ENCODE measurements at regions not wholly inside any gene's neighbourhood (a gene's known extent, or its start where the extent isn't known, plus 50 kb on each side); places are given as distances from the start of the nearest gene placed in this dataset.
A peak's percentile ranks its signal among the peaks of the same experiment; 100 is the strongest.

DNA sequence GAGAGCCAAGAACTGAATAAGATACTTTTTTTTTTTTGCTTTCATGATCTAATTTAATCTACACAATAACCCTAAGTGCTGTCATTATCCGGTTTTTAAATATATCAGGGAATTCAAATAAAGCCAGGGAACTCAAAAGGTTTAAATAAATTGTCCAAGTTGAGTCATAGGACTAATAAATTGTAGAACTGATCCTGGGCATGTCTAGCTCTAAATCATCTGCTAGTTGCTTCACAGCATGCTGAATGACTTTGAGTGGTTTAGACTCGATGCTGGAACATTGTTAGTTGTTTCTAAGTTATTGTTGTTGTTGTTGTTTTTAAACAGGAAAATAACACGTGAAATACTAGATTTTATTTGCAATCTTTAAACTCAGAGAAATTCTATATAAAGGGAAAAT lies 147.2 kb upstream of the HNMT start:
- intact Hi-C loops (cut with DNase I), result no loop called here

DNA sequence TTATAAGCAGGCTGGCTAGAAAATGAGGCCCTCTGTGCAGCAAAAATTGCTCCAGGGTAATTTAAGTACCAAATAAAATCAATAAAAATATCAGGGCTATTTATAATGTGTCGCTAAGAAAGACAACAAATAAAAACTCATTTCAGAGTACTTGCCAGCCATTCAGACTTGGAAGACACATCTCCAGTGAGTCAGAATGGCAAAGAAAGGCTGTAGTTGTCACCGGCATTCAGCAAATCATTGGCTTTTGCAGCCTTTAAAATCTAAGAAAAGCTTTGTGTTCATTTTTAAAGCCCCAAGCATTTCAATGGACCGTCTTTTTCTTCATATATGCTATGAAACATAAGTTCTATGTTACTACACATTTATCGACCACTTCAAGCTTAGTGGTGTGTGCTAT lies 141.1 kb upstream of the HNMT start:
- intact Hi-C loops (cut with DNase I), result no loop called here
- no peak for DNase-seq
- ATAC-seq, result no peak

More for the DNA sequence above, 147.2 kb upstream of the HNMT start:
- DNase-seq (no peak), ATAC-seq (no peak)

DNA sequence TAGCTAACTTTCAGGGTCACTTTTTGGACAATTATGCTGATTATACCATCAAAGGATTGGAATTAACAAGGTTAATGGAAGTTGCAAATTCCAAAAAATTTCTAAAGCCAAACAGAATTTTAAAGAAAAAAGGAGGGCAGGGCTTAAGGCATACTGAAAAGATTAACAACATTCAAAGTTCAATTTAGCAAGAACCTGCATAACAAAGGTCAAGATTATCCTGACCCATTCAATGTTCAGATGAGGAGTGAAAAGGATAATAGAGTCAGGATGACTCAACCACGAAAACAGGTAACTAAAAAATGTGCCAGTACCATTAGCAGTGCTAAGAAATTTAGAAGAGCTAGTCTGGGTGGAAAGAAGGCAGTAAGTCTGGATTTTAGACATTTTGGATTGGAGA lies 139.8 kb upstream of the HNMT start:
- intact Hi-C loops (cut with DNase I), result no loop called here
- ATAC-seq (no peak), DNase-seq (no peak)

DNA sequence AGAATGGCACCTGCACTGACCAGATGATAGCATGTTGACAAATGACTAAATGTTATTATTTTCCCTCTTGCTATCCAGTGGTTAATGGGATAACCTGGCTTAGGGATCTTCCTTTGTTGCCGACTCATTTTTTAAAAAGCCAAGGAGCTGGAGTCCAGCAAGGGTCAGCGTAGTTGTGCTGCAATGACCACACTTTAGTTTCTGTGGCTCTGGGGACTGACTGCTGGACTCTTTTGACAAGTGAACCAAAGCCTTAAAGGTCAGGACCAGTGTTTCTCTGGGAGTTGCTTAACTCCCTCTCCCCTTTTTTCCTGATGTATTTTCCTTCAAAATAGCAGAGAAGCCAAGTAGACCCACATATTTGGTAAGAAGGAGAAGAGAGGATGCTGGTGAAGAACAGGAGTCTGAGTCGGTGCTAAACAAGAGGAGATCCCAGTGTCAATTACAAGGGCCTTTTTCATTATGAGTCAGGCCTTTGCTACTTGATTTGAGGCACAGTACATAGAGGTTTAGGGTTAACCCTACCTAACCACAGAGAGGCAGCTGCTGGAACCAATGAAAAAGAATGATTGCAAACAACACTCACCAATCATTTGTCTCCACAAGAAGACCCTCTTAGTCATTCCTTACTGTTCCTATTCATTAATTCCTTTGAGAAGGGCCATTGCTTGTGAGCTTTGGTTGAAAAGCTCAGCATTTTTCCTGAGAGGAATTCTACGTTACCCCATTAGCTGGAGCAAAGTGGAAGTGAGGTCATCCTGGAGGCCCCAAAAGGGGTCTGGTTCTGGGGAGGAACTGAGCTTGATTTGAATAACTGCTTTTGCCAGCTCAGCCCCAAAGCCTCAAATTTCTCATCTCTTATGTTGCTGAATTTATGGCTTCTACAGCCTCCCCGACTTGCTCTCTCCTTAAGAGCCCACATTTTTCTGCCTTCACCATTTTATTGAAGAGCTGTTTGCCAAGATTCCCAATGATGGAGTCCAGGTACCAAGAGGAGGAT lies 137.6 kb upstream of the HNMT start:
- DNase-seq (no peak), ATAC-seq (no peak)
- intact Hi-C loops (cut with DNase I), result no loop called here

DNA sequence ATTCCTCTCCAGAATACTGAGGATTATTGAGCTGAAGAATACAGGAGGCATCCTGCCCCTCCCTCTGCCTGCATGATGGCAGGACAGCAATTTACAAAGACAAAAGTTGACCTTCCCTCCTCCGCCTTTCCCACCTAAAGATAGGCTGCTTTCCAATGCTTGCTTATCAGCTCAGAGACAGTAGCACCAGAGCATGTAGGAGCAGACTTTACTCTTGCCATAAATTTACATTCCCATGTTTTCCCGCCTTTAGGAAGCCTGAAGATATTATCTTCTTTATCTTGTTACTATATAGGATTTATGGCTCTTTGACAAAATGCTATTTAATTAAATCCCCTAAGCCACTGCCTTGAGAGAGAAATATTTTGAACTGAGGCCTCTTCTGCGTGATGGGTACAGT lies 135.6 kb upstream of the HNMT start:
- DNase-seq (no peak), ATAC-seq (no peak)
- intact Hi-C loops (cut with DNase I), result no loop called here

DNA sequence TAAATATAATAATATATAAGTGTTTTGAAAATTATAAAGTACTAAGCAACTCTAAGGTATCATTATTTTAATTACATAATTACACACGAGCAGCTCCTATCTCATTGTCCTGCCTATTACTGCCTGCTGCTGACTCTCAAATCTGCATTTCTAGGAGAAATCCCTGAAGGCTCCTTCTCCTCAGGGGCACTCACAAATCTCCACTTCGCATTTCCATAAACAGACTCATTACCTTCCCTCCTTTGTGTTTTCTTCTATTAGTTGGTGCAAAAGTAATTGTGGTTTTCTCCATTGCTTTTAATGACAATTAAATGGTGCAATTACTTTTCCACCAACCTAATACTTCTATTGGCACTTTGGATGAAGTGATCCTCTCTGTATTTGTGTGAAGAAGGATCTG lies 135.0 kb upstream of the HNMT start:
- no peak for DNase-seq
- intact Hi-C loops (cut with DNase I), result no loop called here
- ATAC-seq, result no peak

DNA sequence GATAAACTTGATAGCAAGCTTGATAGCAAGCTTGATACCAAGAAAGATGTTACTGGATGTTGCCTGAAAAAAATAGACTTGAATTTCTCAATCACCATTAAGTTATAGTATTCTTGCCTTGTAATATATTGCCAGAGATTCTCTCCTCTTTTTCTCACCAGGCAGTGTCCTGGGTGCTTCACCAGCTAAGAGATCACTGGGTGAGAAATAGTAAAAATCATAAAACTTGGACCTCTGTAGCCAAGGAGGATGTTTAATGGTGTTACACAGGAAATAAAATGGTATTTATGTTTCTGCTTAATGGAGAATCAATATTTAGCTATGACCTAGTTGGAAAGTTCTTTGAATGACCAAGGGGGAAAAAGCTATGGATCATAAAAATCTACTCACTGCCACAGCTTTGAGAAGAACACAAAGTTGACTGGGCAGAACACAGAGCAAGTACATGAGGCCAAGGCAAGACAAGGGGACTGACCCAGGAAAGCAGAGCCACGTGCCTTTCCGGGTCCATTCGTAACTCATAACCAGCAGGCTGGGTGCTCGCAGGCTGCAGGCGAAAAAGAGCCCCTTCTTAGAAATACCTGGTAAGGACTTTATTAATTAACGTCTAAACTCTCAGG lies 129.4 kb upstream of the HNMT start:
- intact Hi-C loops (cut with DNase I), result loop anchor here (5.0 to 10.0 kb wide), 3 partner anchors 903 to 1413 kb away; no protein-coding TSS in a partner anchor
- ATAC-seq (no peak), DNase-seq (no peak)

DNA sequence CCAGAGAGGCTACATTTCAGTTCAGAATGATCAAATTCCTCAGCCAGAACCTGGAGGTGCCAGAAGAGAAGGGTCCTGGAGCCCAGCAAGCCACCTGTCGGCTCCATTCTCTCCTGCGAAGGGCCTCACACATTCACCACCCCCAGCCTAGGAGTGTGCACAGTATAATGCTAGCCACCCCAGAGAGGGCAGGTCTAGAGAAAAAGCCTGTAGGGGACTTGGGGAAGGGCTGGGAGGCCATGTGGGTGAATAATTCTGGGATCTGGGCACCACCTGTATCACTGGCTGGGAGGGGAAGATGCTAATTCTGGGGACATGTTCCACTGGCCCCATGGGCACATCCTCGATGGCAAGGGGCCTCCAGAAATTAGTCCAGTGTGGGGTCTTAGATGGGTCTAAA lies 127.6 kb upstream of the HNMT start:
- DNase-seq, result no peak
- intact Hi-C loops (cut with DNase I), result loop anchor here (5.0 to 10.0 kb wide), 3 partner anchors 904 to 1414 kb away; no protein-coding TSS in a partner anchor
- ATAC-seq, result no peak

DNA sequence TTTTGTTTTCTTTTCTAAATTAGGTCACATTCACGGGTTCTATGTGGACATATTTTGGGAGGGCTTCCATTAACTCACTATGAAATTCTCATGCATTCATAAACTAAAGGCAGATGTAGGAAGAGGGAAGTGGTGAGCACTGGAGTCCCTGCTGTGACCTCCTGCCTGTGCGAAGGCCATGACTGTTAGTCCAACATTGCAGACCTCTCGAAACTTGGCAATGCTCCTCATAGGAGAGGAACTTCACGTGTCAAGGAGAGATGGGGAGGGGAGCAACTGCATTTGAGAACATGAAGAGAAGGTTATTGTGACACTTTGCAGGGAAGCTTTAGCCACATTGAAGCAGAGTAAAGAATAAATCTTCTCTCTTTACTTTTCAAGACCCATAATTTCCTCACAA lies 126.4 kb upstream of the HNMT start:
- ATAC-seq (no peak), DNase-seq (no peak)
- intact Hi-C loops (cut with DNase I), result loop anchor here (5.0 to 10.0 kb wide), 3 partner anchors 906 to 1416 kb away; no protein-coding TSS in a partner anchor

DNA sequence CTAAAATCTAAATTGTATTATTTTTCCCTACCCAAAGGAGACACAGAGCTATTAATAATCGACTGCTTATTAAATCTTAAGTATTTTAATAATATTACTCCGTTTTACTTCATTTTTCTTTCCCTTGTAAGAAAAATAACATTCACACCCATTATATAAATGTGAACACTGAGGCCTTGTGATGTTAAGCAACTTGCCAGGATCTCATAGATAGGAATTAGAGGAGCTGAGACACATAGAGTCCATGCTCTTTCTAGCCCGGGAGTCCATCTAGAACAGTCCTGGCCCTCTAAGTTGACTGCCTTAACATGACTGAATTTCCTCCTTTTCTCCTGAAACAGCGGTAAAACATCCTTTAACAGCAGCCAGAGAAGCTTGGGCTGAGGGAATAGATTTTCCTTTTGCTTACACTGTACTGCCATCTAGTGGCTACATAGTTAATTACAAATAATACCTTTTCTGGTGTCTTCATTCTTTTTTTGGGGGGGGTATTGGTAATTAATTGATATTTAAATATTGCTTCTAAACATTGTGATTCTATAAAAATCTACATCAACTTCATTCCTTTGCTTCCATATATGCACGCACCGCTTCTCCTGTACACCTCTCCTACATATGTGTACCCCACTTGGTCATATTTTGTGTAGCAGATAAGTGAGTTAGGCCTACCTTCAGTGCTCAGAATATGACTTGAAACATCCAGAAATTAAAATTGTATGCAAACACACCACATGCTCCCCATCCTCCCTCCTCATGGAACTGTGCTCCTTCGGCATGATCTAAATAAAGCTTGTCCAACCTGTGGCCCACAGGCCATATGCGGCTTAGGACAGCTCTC lies 125.8 kb upstream of the HNMT start:
- peak in 1 of 2 donors; percentile 38 for ATAC-seq
- intact Hi-C loops (cut with DNase I), result loop anchor here (5.0 to 10.0 kb wide), 3 partner anchors 906 to 1416 kb away; no protein-coding TSS in a partner anchor

DNA sequence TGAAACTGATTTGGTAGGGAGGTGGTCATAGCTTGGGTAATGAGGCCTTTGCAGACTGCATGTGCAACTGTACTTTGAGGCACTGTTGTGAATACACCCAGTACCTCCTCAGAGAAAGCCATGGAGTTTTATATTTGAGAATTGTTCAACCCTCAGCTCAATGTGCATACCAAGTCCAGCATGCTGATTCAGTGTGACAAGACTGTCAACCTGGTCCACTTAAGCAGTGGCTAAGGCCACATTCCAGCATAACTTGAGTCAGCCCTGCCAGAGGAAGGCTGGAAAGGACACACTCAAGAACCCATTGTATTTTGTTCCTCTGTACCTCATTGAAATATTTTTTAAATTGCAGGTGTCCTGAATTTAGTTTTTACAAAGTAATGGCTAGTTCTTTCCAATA lies 121.8 kb upstream of the HNMT start:
- ATAC-seq, result no peak
- no peak for DNase-seq
- intact Hi-C loops (cut with DNase I), result no loop called here

More for the DNA sequence above, 125.8 kb upstream of the HNMT start:
- DNase-seq, result no peak

DNA sequence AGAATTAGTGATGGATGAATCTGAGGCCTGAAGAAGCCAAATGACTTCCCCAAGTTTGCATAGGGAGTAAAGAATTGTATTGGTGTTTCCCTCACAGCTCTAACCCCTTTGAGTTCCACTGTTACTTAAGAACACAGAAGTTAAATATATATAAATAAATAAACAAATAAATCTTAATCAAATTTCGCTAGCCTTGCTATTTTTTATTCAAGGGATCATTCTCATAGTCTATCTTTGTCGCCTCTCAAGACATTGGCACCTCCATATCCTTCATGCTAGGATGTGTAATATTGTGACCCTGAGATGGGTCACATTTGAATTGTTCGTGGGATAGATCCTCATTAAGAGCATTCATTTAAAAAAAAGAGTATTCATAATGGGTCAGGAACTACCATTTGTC lies 121.3 kb upstream of the HNMT start:
- intact Hi-C loops (cut with DNase I), result no loop called here
- ATAC-seq (no peak), DNase-seq (no peak)

DNA sequence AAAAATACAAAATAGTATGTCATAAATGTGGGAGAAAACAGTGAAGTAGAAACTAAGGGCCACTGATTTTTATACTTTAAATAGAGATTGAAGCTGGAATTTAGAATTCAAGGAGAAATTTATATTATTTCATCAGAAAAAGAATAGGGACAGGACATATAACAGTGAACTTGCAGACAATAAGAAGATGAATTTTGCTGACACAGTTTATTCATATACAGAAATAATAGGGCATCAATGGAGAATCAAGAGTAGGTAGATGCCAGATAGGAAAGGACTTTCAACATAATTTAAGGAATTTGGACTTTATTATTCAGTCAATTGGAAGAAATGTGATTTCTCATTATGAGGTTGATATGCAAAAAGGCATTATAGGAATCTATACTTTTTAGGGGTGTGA lies 118.9 kb upstream of the HNMT start:
- DNase-seq, result no peak
- intact Hi-C loops (cut with DNase I), result no loop called here
- ATAC-seq, result no peak

DNA sequence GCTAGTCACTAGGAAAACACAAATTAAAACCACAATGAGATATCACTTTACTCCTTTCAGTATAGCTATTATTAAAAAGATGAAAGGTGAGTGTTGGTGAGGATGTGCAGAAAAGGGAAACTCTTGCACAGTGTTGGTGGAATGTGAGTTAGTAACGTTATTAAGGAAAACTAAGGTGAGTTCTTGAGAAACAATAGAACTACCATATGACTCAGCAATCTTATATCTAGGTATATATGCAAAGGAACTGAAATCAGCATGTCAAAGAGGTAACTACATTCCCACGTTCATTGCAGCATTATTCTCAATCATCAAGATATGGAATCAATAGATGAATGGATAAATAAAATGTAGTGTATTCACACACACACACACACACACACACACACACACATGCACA lies 117.3 kb upstream of the HNMT start:
- intact Hi-C loops (cut with DNase I), result no loop called here
- DNase-seq (no peak), ATAC-seq (no peak)

DNA sequence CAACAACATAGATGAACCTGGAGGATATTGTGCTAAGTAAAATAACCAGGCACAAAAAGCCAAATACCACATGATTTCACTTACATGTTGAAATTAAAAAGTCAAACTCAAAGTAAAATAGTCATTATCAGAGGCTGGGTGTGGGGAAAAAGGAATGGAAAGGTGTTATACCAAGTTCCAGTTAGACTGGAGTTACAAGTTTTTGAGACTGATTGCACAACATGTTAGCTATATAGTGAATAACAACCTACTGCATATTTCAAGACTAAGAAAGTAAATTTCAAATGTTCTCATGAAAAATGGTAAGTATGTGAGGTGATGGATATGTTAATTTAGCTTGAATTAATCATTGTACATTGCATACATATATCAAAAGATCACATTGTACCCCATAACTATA lies 116.8 kb upstream of the HNMT start:
- DNase-seq (no peak), ATAC-seq (no peak)
- intact Hi-C loops (cut with DNase I), result no loop called here

DNA sequence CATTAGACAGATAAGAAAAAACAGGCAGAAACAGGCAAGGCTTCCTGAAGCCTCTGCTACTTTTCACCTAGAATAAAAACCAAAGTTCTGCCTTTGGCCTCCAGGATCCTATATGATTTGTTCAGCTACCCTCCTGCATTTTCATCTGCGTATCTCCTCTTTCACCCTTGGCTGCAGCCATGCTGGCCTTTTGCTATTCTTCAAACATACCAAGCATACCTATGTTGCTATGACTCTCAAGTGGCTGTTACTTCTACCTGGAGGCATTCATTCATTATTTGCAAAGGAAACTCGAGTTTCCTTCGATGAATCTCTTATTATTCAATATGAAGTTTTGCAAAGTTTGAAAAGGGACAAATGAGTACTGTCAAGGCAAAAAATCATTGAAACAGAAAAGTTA lies 106.4 kb upstream of the HNMT start:
- intact Hi-C loops (cut with DNase I), result no loop called here
- DNase-seq (no peak), ATAC-seq (no peak)

DNA sequence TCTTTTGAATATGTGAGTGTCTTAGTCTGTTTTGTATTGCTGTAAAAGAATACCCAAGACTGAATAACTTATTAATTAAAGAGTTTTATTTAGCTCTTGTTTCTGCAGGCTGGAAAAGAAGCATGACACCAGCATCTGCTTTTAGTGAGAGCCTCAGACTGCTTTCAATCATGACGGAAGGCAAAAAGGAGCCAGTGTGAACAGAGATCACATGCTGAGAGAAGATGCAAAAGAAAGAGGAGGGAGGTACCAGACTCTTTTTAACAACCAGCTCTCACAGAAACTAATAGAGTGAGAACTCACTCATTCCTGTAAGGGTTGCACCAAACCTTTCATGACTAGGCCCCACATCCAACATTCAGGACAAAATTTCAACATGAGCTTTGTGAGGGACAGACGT lies 101.6 kb upstream of the HNMT start:
- intact Hi-C loops (cut with DNase I), result no loop called here
- DNase-seq (no peak), ATAC-seq (no peak)

DNA sequence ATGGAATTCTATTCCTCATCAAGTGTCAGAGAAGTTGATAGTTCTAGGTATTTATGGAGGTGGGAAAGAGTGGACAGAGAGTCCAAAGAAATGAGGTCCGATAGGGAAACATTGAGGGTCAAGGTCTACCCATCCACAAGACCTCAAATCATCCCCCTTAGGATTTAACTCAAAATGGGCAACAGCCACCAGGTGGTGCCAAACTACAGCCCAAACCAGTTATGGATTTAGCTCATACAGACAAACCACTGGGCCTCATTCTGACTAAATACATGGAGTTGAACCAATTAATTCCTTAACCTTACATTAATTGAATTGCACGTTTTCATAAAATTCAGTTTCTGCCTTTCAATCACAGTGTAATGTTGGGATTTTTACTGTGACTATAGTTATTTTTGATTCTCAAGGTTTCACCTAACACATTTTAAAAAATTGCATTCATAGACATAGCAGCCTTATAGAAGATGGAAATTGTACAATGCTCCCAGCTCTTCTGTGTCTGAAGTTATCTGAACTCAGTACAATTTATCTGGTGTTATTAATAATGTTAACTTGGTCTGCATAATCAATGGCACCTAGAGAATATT lies 98.2 kb upstream of the HNMT start:
- intact Hi-C loops (cut with DNase I), result no loop called here
- no peak for DNase-seq
- ATAC-seq, result no peak

DNA sequence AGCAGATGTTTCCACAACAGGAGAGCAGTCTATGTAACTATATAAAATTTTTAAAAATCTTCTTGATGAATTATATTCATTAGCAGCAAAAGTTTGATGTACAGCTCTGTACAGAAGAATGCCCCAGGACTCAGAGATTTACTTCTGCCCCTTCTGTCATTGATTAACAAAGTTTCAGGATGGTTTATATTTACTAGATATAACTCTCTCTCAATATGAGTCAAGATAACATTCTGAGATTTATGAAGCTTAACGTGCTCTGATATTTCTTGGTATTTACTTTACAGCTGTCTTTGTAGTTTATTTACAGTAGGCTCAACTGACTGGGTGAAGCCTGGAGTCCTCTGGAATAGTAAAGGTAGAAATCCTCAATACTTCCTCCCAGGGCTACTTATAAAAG lies 93.6 kb upstream of the HNMT start:
- DNase-seq, result no peak
- intact Hi-C loops (cut with DNase I), result no loop called here
- no peak for ATAC-seq
